GM19468 (cell line): ENCODE measurements at regions not wholly inside any gene's neighbourhood (a gene's known extent, or its start where the extent isn't known, plus 50 kb on each side); places are given as distances from the start of the nearest gene placed in this dataset.
"Not testable (repeated sequence)": the region's sequence is repeated elsewhere in the genome, so short reads cannot be mapped to it uniquely, and the experiment has no call there.

Source experiments
- ATAC-seq: cut with Tn5 transposase; IDR thresholded peaks from one replicate; pipeline ENCODE4 v1.9.1; 2021; ENCODE audit warnings: mild to moderate bottlenecking, moderate library complexity, moderate number of reproducible peaks; ENCODE audit not compliant: unreplicated experiment; ENCODE audit errors: extremely low read depth

DNA sequence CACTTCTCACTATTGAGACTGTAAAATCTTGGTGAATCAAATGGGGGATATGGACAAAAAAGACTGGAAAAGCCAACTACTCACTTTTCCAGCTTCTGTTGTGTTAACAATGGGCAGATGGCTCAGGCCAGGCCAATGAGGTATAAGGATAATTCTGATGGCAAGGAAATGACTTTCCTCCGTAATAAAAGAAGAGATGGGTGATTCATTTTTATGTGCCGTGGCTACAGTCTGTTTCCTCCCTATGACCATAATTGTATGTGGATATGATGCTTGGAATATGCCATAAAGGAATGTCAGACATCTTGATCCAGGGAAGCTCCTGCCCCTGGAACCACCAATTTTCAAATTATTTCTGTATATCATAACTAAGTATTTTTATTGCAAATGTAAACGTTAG lies 406.8 kb downstream of the CCDC85A start:
- no peak for ATAC-seq

DNA sequence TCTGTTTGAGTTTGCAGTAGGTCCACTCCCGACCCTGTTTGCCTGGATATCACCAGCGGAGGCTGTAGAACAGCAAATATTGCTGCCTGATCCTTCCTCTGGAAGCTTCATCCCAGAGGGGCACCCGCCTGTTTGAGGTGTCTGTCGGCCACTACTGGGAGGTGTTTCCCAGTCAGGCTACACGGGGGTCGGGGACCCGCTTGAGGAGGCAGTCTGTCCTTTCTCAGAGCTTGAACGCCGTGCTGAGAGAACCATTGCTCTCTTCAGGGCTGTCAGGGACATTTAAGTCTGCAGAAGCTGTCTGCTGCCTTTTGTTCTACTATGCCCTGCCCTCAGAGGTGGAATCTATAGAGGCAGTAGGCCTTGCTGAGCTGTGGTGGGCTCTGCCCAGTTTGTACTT lies 422.3 kb downstream of the CCDC85A start:
- not testable (repeated sequence) for ATAC-seq

- ATAC-seq: no peak
Observed at GRCh38 chr2:56613254-56613653, 429.5 kb downstream of the CCDC85A start.

- no peak for ATAC-seq
Observed at GRCh38 chr2:56613920-56614319, 430.1 kb downstream of the CCDC85A start.

- ATAC-seq: no peak
Observed at GRCh38 chr2:56615760-56616159, 432.0 kb downstream of the CCDC85A start.

GRCh38 chr2:56624181-56624580 lies 440.4 kb downstream of the CCDC85A start:
- ATAC-seq: no peak

- ATAC-seq: no peak
Observed at GRCh38 chr2:56626927-56627326, 443.1 kb downstream of the CCDC85A start.

GRCh38 chr2:56630286-56630685 lies 446.5 kb downstream of the CCDC85A start:
- ATAC-seq: no peak

DNA sequence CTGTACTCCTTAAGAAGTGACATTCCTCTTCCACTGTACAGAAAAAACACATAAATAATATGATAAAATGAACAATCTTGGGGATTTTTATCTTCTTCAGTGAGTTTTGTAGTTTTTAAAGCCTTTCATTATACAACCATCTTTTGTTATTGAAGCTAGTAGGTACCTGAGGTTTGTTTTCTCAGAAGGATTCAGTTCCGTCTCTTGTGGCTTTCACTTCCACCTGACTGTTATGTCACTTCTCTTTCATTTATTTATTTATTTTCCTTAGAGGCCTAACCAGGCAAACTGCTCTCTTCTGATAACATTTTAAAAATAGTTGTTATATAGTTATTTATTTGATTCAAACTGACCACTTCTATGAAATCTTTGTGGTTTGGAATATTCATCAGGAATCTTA lies 464.2 kb downstream of the CCDC85A start:
- no peak for ATAC-seq

DNA sequence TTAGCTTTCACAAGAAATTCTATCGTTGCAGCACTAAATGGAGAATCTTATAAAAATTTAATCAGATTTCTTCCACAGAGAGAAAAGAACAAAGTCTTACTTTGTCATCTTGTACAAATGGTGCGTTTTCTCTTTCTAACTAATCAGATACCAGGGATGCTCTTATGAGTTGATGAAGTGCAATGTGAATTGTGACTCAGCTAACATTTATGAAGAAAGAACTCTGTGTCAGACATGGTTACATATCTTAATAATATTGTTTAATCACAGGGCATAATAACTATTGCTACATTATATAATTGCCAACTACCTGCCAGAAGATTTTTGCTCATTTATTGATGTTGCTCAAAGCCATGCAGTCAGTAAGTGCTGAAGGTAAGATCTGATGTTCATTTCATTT lies 465.0 kb downstream of the CCDC85A start:
- no peak for ATAC-seq

DNA sequence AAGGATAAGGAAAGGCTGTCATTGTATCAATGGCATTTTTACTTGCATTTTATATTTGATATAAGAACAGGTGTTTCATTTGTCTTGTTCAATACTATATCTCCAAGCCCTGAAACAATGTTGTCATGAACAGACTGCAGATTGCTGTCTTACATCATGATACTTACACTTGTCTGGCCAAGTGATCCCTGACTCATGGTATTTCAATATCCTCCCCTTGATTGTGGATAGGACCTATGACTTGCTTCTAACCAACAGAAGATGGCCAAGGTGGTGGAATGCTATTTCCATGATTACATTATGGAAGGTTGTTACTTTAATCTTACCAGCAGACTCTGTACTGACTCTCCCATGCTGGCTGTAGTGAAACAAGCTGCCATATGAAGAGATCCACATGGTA lies 471.1 kb downstream of the CCDC85A start:
- ATAC-seq: no peak

- ATAC-seq: no peak
Observed at GRCh38 chr2:56656826-56657225, 473.0 kb downstream of the CCDC85A start.

DNA sequence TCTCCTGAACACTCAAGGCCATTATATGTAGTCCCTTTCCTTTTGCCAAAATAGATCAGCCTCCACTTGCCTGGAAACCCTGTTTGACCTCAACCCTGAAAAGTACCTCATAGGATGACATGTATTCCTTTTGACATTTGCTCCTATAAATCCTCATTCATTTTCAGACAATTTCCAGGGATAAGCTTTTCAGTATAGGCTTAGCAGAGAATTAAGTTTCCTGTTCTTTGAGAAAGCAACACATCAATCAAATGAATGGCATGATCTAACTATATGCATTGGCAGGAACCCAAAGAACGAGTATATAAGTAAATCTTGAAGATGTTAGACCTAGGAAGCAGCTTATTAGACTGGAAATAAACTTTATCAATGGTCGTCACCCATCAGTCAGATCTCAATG lies 483.0 kb downstream of the CCDC85A start:
- no peak for ATAC-seq

- ATAC-seq: no peak
Observed at GRCh38 chr2:56671973-56672569, 488.3 kb downstream of the CCDC85A start.

GRCh38 chr2:56674084-56674483 lies 490.3 kb downstream of the CCDC85A start:
- ATAC-seq: no peak

GRCh38 chr2:56676966-56677365 lies 493.2 kb downstream of the CCDC85A start:
- no peak for ATAC-seq

DNA sequence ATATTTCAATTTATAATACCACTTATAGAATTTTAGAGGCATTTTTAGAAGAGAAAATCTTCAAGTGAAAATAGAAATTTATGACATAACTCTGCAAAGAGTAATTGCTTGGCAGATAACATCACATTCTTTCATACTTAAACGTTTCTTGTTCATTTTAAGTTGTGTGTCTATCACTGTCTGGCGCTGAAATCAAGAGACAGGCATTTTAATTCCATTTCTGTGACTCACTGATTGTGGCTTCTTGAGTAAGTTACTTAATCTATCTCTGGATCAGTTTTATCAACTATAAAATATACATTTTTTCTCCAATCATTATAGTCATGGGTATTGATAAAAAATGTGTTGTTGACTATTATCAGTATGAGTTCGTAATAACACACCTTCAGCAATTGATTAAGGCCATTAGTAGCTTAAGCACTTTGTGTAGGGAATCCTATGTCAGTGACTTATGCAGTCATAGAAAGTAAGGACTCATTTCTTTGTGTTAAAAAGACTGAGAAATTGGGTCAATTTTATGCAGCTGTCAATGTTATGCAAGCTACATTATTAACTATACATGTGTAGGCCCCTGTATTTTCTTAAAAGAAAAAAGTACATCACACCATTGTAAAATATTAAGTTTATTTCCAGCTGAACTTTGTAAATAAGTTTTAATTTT lies 497.3 kb downstream of the CCDC85A start:
- no peak for ATAC-seq

DNA sequence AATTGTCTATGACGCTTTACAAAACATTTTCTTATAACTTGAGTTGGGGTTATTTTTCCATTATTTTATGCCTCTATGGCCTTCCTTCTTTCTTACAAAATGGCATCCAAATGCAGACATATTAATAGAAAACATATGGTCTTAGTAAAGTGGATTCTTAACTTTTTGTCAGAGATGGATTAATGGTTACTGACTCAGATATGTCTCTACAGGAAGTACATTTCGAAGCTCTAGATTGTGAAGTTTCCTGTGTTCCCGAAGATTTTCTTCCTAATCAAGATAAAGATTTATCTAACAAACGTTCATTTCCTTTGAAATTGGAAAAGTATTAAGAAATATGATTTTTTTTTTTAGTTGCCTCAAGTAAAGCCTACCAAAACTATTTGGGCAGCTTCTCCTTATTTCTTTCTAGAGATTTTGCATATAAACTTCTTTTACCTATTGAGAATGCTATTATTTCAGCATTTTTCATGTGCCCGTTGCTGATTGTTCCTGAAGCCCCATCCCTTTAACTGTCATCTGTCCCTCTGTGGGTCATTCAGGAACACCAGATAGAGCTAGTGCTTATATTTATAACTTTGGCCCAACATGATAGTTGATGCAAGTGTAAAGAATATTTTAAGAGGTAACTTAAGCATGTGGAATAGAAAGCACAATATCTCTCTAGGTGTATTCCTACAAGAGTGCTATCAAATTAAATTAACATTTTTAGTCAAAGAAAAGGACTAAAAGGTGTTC lies 498.0 kb downstream of the CCDC85A start:
- ATAC-seq: no peak

GRCh38 chr2:56682397-56682760 lies 498.6 kb downstream of the CCDC85A start:
- ATAC-seq: no peak

DNA sequence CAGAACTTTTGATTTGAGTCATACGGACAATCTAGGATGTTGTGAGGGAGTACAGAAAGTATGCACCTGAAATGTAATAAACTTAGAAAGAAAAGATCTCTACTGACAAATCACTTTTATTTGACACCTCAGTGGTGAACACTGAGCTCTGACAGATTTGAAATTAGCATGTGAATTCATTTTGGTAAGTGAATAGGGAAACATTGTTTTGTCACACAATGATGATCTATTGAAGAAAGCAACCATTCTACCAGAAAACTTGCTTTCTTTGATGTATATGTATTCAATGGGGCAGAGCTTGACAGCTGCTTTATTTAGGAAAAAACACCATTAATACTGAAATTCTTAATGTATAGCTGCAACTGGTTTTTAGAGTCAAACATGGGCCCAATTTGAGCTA lies 500.5 kb downstream of the CCDC85A start:
- no peak for ATAC-seq

GRCh38 chr2:56685205-56685604 lies 501.4 kb downstream of the CCDC85A start:
- no peak for ATAC-seq

- ATAC-seq: no peak
Observed at GRCh38 chr2:56687169-56687568, 503.4 kb downstream of the CCDC85A start.
